ENCODE measurements at regions not wholly inside any gene's neighbourhood (a gene's known extent, or its start where the extent isn't known, plus 50 kb on each side); places are given as distances from the start of the nearest gene placed in this dataset.

DNA sequence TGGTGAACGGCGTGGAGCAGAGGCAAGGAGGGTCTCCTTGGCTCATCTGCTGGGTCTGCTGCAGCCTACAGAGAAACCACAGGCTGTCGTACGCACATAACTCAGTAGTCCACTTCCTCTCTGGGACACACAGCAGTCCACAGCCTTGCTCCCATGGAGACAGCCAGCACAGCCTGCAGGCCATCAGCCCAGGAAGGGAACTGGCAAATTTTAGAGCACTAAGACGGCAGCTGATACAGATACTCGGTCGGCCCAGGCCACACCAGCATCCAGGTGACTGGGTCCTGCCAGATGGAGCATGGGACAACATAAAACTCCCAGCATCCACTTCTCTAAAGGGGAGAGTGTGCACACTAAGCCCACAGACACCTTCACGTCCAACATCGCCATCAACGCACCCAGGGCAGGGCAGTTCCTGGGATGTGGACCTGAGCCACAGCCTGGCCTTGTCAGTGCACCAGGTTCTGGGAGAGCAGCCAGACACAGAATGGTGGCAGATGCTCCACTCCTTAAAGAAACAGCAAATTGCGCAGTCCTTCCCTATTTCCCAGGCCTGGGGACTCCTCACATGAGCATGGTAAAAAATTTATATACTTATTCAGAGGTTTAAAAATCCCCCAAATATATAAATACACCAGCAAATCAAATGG lies 247.1 kb upstream of the RAB4A start:
- DNase-seq = peak in 1 of 2 donors; percentile 35
- intact Hi-C loops (cut with DNase I; ENCODE audit: low total_unique reads) = no loop called here
- peaks cover 0 to 15% (median 6%) of the 10 kb centered on the region in 4 donors for H3K4me1 ChIP-seq

DNA sequence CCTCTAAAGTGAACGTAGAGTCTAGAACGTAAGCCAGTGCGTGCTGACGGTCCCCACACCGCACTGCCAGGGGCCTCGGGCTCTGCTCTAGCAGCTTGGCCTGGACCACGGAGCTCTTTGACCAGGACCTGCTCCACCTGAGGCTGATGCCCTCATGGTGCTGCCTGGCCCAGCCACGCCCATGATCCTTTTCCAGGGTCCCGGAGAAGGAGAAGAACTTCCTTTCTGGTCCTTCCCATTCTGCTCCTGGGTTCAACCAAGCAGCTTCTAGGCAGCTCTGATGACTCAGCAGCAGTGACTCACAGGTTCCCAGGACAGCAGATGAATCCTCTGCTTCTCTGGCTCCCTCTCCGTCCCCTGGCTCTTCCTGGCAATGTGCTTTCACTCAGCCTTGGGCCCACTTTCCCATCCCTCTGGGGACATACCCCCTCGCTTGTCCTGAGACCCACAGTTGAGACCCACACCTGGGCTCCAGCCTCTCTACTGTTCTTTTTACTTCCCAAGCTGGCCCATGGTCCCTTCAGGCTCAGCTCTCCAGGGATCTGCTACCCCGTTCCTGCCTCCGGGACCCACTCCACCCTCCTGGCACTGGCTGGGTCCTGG lies 246.3 kb upstream of the RAB4A start:
- peak in 1 of 2 donors; percentile 69 for DNase-seq

More for the DNA sequence above, 247.1 kb upstream of the RAB4A start:
- peaks cover 0 to 4% (median 0%) of the 10 kb centered on the region in 3 donors for H3K9me3 ChIP-seq
- no peaks in the 10 kb centered on the region for H3K27me3 ChIP-seq
- no peaks in the 10 kb centered on the region for H3K36me3 ChIP-seq
- no peak overlapping the region for H3K27ac ChIP-seq
- TF ChIP-seq, protein P1, sequence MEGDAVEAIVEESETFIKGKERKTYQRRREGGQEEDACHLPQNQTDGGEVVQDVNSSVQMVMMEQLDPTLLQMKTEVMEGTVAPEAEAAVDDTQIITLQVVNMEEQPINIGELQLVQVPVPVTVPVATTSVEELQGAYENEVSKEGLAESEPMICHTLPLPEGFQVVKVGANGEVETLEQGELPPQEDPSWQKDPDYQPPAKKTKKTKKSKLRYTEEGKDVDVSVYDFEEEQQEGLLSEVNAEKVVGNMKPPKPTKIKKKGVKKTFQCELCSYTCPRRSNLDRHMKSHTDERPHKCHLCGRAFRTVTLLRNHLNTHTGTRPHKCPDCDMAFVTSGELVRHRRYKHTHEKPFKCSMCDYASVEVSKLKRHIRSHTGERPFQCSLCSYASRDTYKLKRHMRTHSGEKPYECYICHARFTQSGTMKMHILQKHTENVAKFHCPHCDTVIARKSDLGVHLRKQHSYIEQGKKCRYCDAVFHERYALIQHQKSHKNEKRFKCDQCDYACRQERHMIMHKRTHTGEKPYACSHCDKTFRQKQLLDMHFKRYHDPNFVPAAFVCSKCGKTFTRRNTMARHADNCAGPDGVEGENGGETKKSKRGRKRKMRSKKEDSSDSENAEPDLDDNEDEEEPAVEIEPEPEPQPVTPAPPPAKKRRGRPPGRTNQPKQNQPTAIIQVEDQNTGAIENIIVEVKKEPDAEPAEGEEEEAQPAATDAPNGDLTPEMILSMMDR (IDR thresholded peaks at IDR 0.05) = no peak
- H3K4me3 ChIP-seq = no peak overlapping the region

DNA sequence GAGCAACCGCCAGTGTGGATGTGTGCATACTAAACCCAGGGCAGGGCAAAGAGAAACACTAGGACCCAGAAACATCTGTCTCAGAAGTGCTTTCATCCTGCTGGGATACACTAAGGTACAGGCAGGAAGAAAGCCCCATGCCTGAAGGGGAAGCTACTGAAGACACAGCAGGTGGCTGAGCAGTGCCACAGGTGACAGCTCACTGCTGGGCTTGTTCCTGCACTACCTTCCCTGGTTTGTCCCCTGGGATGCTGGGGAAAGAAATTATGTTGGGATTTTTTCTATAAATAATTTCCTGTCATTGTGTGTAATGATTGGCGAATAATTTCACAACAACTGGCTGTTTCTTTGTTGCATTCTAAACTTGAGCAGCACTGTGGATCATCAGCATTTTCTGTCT lies 245.3 kb upstream of the RAB4A start:
- Histone ChIP-seq H3K9me3 (no peaks in the 10 kb centered on the region), H3K4me1 (peaks cover 0 to 20% (median 12%) of the 10 kb centered on the region in 4 donors), H3K27ac (no peak overlapping the region), H3K36me3 (no peaks in the 10 kb centered on the region), H3K4me3 (no peak overlapping the region), H3K27me3 (no peaks in the 10 kb centered on the region)
- DNase-seq = no peak
- intact Hi-C loops (cut with DNase I; ENCODE audit: low total_unique reads) = no loop called here
- TF ChIP-seq, protein P1 (IDR thresholded peaks at IDR 0.05) = no peak

More for the DNA sequence above, 246.3 kb upstream of the RAB4A start:
- H3K4me3 ChIP-seq = no peak overlapping the region
- no peak overlapping the region for H3K27ac ChIP-seq
- H3K4me1 ChIP-seq = peaks cover 0 to 19% (median 10%) of the 10 kb centered on the region in 4 donors
- H3K36me3 ChIP-seq = no peaks in the 10 kb centered on the region
- intact Hi-C loops (cut with DNase I; ENCODE audit: low total_unique reads) = no loop called here
- H3K27me3 ChIP-seq = no peaks in the 10 kb centered on the region
- TF ChIP-seq, protein P1 (IDR thresholded peaks at IDR 0.05) = no peak
- H3K9me3 ChIP-seq = no peaks in the 10 kb centered on the region

DNA sequence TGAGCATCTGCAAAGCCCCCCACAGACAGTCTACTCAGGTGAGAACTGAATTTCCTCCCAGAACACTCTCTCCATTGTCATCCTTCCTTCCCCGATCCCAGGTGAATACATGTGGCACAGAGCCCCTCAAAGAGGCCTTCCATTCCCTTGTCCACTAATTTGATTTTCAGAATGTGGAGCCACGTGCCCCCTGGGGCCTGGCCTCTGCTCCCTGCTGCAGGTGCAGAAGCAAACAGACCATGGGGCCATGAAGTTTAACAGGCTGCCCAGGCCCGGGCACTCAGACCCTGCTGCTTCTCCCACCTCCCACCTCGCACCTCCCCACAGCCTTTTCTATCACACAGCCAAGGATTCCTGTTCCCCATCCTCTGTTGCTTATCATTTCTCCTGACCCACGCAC lies 243.8 kb upstream of the RAB4A start:
- no peak for DNase-seq

DNA sequence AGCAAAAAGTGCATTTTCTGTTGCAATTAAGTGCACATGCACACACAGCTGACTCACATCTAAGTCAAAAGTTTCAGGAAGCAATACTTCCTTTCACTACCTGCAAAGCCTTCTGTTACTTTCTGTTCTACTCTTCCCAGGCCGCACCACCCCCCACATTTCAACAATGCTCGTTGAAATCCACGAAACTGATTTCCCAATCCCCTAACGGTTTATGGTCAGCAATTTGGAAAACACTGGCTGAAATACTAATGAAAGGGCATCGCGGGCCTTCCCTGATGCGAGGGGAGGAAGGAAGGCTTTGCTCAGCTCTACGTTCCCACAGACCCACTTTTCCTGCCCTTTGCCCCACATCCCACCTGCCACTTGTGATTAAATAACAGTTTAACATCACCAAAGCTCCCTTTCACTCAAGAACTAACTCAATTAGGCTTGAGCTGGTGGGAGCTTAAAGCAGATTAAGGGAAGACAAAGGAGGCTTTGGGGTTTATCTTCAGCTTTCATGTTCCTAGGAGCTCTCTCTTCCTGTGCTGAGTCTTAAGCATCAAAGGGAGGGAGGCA lies 243.2 kb upstream of the RAB4A start:
- TF ChIP-seq, protein P1 (IDR thresholded peaks at IDR 0.05) = no peak
- no peaks in the 10 kb centered on the region for H3K9me3 ChIP-seq
- H3K27ac ChIP-seq = no peak overlapping the region
- H3K4me1 ChIP-seq = peaks cover 0 to 30% (median 20%) of the 10 kb centered on the region in 4 donors
- no peak overlapping the region for H3K4me3 ChIP-seq
- intact Hi-C loops (cut with DNase I; ENCODE audit: low total_unique reads) = no loop called here
- no peaks in the 10 kb centered on the region for H3K27me3 ChIP-seq
- DNase-seq = peak in 1 of 2 donors; percentile 42
- no peaks in the 10 kb centered on the region for H3K36me3 ChIP-seq

More for the DNA sequence above, 243.8 kb upstream of the RAB4A start:
- peaks cover 0 to 24% (median 16%) of the 10 kb centered on the region in 4 donors for H3K4me1 ChIP-seq
- intact Hi-C loops (cut with DNase I; ENCODE audit: low total_unique reads) = no loop called here
- H3K9me3 ChIP-seq = no peaks in the 10 kb centered on the region
- H3K36me3 ChIP-seq = no peaks in the 10 kb centered on the region
- TF ChIP-seq, protein P1 (IDR thresholded peaks at IDR 0.05) = no peak
- no peaks in the 10 kb centered on the region for H3K27me3 ChIP-seq
- H3K4me3 ChIP-seq = no peak overlapping the region
- H3K27ac ChIP-seq = no peak overlapping the region

All from tibial artery (tissue), 4 donors.